ENCODE measurements at regions not wholly inside any gene's neighbourhood (a gene's known extent, or its start where the extent isn't known, plus 50 kb on each side); places are given as distances from the start of the nearest gene placed in this dataset.
"Not testable (repeated sequence)": the region's sequence is repeated elsewhere in the genome, so short reads cannot be mapped to it uniquely, and the experiment has no call there.

DNA sequence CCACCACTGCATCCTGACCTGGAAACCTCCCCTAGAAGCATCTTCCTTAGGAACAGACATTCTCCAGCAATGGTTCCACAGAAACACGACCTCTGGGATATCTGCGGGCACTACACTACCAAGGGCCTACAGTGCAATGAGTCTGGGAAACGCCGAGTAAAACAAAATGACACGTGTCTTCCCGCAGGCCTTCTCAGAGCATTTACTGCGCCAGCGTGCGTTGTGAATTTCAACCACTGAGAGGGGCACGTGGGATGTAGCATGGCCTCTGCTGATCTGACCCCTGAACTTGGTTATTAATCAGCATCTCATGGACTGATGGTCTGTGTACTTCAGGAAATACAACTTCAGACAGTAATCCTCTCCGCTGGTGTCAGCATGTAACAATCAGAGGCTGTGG is 173.0 kb downstream of the C16orf95 start:
- DNase-seq: no peak

GRCh38 chr16:87145181-87146176 is 171.7 kb downstream of the C16orf95 start:
- no peak for DNase-seq

DNA sequence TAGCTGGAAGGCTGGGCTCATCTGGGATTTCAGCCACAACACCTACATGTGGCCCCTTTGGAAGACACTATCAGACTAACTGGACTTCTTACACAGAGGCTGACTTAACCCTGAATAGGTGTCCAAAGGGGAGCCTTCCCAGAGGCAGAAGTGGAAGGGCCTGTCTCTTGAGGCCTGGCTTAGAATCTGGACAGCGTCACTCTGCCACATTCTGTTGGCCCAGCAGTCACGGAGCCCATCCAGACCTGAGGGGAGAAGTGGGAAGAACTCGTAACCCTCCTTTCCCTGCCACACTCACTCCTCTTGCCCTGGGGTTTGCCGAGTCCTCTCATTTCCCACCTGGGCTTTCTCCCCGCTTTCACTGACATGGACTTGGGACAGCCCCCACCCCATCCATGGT is 170.5 kb downstream of the C16orf95 start:
- DNase-seq: no peak

DNA sequence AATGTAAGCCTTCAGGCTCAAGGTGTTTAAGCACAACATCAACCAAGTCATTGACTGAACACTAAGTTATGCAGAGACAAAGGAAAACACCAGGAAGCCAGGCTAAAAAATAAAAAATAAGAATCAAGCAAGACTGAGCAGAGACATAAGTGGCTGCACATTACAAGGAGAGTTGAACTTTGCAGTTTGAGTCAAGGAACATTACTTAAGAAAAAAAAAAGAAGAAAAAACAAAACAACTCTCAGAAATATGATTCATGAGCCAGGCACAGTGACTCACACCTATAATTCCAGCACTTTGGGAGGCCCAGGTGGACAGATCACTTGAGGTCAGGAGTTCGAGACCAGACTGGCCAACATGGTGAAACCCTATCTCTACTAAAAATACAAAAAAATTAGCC is 168.1 kb downstream of the C16orf95 start:
- no peak for DNase-seq

GRCh38 chr16:87150262-87150661 is 166.9 kb downstream of the C16orf95 start:
- DNase-seq: no peak

- no peak for DNase-seq
These were observed 166.4 kb downstream of the C16orf95 start for GRCh38 chr16:87150681-87151280.

DNA sequence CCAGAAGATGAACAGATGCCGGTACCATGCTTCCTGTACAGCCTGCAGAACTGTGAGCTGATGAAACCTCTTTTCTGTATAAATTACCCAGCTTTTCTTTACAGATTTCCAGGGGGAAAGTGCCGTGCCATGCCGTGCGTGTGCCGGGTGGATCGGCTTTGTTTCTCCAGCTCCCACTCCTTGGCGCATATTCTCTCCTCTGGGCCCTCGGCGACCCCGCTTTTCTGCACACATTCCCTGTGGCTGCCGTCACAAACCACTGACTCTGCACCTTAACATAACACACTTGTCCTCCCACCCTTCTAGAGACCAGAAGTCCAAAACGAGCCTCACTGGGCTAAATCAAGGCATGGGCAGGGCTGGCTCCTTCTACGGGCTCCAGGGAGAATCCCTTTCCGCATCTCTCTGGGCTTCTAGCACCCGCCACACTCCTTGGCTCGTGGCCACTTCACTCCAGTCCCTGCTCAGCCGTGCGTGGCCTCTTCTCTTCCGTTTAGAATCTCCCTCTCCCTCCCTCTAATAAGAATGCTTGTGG is 164.9 kb downstream of the C16orf95 start:
- DNase-seq: no peak

DNA sequence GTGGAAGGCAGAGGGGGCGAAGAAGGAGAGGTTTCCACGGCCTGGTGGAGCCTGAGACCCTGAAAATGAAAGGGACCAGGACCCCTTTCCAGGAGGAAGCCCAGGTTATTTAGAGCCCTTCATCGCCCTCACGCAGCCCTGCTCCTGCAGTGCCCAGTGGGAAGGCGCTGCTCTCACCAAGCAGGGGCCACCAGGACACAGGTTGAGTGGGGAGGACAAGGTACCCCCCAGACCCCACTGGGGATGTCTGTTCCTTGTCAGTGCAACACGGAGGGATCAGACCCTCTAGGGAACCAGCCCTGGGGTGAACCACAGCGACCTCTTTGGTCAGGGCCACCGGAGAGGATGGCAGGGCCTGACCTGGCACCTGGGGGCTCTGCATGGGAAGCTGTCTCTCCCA is 163.9 kb downstream of the C16orf95 start:
- no peak for DNase-seq

DNA sequence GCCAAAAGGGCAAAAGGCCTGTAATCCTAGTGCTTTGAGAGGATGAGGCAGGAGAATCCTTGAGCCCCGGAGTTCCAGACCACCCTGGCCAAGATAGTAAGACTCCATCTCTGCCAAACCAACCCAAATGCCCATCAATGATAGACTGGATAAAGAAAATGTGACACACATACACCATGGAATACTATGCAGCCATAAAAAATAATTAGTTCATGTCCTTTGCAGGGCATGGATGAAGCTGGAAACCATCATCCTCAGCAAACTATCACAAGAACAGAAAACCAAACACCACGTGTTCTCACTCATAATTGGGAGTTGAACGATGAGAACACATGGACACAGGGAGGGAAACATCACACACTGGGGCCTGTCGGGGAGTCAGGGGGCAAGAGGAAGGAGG is 161.9 kb downstream of the C16orf95 start:
- not testable (repeated sequence) for DNase-seq

DNA sequence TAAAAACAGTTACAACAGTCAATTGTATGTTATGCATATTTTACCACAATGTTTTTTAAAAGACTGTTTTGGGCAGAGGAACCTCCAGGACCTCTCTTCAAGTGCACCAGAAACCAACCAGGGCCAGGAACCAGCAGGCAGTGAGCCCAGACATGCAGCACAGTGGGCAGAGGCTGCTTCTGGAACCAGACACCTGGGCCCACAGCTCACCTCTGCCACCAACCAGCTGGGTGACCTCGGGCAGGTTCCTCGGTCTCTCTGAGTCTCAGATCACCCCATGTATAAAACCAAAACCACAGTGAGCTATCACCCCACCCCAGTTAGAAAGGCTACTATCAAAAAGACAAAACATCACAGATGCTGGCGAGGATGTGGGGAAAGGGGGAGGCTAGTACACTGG is 161.0 kb downstream of the C16orf95 start:
- DNase-seq: no peak

DNA sequence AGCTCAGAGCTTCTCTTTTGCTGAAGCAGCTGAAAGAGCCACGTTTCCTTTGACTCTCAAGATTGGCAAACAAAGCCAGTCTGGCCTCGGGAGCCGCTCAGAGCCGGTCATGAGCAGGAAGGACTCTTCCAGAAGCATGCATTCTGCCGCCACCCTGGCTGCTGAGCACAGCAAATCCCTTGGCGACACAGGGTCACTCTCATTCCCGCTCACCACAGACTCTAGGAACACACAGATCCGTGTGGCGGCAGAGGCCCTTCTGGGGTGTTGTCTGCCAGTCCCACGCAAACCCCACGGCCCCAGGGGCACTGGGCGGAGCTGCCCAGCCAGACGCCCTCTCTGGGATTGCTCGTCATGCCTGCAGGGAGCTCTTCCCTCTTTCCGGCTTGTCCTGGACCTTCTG is 157.0 kb downstream of the C16orf95 start:
- DNase-seq: no peak

GRCh38 chr16:87160701-87161337 is 156.4 kb downstream of the C16orf95 start:
- DNase-seq: no peak

DNA sequence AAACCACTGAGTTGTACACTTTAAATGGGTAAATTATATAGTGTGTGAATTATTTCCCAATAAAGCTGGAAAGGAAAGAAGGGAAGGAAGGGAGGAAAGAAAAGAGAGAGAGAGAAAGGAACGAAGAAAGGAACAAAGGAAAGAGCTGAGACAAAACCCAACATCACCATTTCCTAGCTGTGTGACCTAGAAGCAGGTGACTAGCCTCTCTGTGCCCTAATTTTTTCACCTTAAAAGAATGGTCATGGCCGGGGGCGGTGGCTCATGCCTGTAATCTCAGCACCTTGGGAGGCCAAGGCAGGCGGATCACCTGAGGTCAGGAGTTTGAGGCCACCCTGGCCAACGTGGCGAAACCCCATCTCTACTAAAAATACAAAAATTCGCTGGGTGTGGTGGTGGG is 155.8 kb downstream of the C16orf95 start:
- DNase-seq: not testable (repeated sequence)

GRCh38 chr16:87161822-87162676 is 155.1 kb downstream of the C16orf95 start:
- DNase-seq: no peak

DNA sequence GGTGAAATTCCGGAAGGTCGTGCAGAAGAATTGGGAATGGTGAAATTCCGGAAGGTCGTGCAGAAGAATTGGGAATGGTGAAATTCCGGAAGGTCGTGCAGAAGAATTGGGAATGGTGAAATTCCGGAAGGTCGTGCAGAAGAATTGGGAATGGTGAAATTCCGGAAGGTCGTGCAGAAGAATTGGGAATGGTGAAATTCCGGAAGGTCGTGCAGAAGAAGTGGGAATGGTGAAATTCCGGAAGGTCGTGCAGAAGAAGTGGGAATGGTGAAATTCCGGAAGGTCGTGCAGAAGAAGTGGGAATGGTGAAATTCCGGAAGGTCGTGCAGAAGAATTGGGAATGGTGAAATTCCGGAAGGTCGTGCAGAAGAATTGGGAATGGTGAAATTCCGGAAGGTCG is 154.4 kb downstream of the C16orf95 start:
- not testable (repeated sequence) for DNase-seq

DNA sequence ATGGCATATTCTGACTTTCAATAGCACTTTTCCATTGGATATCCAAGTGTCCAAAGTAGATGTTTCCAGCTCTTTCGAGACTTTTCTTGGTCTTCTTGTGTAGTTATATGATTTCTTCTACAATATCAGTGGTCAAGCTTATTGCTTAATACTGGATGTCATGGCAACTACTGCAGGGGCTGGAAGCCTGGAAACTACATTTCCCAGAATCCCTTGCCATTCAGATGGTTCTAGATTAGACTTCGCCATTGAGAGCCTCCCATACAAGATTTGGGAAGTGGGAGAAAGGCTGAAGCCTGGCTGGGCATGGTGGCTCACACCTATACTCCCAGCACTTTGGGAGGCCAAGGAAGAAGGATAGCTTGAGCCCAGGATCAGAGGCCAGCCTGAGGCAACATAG is 153.6 kb downstream of the C16orf95 start:
- DNase-seq: no peak

DNA sequence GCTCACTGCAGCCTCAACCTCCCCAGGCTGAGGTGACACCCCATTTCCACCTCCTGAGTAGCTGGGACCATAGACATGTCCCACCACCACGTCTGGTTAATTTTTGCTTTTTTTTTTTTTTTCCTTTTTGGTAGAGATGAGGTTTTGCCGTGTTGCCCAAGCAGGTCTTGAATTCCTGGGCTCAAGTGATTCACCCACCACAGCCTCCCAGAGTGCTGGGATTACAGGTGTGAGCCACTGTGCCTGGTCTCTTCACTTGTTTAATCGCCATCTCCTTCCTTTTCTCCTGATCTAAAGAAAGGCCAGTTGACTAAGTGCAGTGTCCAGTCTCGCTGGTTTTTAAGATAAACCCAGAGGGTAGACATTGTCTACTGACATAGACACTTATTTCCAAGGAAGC is 152.0 kb downstream of the C16orf95 start:
- DNase-seq: no peak

- no peak for DNase-seq
These were observed 151.3 kb downstream of the C16orf95 start for GRCh38 chr16:87165885-87166284.

DNA sequence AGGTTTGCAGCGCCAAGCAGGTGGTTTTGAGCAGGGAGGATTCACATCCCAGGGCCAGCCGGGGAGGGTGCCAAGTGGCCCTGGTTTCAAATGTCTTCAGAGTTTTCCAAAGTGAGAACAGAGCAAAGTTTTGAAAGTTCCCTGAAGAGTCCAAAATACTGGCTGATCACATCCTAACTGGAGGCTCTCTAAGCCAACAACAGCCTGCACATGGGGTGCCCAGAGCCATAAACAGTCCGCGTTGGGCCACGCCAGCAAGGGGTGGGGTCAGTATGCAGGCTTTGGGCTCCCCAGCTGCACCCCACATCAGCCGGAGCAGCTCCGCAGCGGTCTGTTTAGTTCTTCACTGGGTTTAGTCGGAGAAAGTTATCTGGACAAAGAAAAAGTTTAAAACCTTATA is 150.9 kb downstream of the C16orf95 start:
- no peak for DNase-seq

DNA sequence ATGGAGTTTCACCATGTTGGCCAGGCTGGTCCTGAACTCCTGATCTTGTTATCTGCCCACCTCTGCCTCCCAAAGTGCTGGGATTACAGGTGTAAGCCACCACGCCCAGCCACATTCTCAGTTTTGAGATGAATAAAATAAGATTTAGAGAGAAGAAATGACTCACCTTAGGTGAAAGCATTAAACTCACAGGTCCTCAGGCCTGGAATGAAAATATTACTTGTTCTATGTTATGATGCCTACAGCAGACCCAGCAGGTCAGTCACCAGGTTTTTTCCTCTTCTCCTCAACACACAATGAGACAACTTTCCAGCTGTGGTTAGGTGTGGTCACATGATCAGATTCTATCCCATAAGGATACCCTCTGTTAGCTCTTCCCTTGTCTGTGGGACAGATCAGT is 150.3 kb downstream of the C16orf95 start:
- DNase-seq: no peak

- no peak for DNase-seq
These were observed 147.6 kb downstream of the C16orf95 start for GRCh38 chr16:87169509-87169995.

- DNase-seq: no peak
These were observed 146.9 kb downstream of the C16orf95 start for GRCh38 chr16:87170310-87170709.

Data from DMS53 (cell line).